Activated CD8-positive, alpha-beta memory T cell treated with anti-CD3 and anti-CD28 coated beads, Interleukin-2, amount 50 U/mL, for 48 hours (primary cell): ENCODE measurements at regions not wholly inside any gene's neighbourhood (a gene's known extent, or its start where the extent isn't known, plus 50 kb on each side); places are given as distances from the start of the nearest gene placed in this dataset.
"Not testable (repeated sequence)": the region's sequence is repeated elsewhere in the genome, so short reads cannot be mapped to it uniquely, and the experiment has no call there.

Source experiments
- DNase-seq: peaks from one replicate; pipeline ENCODE4 v3.0.0-alpha.2; 2020

DNA sequence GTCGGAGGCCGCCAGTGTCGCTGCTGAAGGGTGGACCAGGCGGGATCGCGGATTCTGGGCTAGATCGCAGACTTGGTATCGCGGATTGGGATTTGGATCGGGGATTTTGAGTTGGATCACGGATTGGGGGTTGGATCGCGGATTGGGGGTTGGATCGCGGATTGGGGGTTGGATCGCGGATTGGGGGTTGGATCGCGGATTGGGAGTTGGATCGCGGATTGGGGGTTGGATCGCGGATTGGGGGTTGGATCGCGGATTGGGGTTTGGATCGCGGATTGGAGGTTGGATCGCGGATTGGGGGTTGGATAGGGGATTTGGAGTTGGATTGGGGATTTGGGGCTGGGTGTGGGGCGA is 93.1 kb upstream of the THOC3 start:
- not testable (repeated sequence) for DNase-seq

DNA sequence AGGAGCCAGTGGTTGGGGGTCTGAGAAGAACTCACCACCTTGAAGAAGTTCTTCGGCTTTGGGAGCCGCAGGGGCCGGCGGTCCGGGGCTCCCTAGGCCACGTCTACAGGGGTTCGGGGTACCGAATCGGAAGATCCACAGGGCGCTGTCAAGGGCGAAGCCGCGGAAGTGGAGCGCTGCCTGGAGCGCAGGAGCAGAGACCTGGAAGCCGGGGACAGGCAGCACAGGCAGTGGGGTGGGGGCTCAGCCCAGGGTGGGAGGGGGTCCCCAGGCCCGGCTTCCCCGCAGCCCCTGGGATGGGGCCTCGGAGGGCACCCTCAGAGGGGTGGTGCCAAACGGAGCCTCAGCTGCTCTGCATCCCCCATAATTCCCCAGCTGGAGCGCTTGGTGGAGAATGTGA is 93.5 kb upstream of the THOC3 start:
- not testable (repeated sequence) for DNase-seq

DNA sequence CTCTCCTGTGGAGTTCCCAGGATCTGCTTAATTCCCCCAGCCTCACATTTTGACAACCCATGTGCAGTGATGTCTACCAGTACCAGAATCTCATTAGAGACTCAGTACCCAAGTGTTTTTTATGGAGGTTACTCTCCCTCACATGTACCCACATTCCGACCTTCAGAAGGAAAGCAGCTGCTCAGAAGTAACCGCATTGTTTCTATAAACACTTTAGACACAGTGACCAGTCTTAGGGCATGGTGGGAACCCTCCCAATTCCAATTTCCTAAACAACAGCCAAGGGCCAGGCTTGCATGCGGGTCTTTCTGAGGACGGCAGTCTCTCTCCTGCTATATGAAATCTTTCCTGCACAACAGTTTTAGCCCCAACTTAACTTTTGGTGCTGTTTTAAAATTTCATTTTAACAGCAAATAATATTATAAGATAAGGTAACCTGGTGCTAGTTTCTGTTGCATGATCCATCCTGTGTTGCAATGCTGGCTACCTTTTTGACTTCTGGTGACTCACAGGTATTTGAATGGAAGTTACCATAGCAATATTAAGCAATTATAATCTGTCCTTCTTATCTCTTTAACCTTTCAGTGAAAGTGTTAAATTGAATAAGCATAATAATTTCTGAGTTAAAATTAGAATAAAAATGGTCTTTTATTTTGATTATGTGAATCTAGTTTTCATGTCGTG is 98.3 kb upstream of the THOC3 start:
- DNase-seq = not testable (repeated sequence)

DNA sequence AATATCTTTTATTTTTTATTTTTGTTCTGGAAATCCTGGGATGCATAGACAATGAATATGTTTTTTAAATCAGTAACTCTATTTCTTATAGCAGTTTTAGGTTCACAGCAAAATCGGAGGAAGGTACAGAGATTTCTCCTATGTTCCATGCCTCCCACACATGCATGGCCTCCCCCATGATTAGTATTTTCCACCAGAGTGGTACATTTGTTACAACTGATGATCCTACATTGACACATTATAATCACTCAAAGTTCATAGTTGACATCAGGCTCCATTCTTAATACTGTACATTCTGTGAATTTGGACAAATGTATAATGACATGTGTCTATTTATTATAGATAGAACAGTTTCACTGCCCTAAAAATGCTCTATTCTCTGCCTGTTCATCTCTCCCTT is 99.0 kb upstream of the THOC3 start:
- DNase-seq = not testable (repeated sequence)

DNA sequence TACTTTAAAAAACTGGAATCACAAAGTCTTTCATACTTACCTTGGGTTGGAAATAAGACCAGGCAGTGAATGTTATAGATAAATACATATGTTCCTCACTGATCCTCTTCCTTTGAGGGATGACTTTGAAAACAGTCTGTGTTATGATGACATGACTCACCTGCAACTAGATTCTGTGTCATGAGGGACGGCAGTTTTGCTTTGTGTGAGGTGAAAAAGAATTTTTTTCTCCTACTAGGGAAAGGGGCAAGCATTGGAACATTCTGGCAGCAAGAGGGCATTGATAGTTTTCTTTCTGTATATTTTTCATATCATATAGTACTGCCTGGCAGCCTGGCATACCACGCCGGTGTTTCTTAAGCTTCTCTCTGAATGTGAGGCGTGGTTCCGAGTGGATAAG is 99.8 kb upstream of the THOC3 start:
- not testable (repeated sequence) for DNase-seq

DNA sequence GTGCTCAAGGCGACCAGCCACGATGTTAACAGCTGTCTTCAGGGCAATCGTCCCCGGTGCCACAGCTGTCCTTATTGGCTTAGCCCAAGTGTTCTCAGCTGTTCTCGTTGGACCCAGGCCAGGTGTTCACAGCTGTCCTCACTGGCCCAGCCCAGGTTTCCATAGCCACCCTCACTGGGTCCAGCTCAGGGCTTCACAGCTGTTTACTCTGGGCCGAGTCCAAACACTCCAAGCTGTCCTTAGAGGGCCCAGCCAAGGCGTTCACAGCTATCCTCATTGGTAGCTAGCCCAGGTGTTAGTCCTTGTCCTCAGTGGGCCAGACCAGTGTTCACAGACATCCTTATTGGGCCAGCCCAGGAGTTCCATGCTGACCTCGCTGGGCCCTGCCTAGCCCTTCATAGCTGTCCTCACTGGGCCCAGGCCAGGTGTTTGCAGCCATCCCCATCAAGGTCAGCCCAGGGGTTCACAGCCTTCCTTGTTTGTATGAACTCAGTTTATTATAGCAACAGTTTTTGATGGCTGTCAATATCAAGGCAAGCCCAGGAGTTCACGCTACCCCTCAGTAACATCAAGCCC is 106.0 kb upstream of the THOC3 start:
- DNase-seq = not testable (repeated sequence)

DNA sequence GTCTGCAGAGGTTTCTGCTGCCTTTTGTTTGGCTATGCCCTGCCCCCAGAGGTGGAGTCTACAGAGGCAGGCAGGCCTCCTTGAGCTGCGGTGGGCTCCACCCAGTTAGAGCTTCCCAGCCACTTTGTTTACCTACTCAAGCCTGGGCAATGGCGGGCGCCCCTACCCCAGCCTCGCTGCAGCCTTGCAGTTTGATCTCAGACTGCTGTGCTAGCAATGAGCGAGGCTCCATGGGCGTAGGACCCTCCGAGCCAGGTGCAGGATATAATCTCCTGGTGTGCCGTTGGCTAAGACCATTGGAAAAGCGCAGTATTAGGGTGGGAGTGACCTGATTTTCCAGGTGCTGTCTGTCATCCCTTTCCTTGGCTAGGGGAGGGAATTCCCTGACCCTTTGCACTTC is 115.6 kb upstream of the THOC3 start:
- not testable (repeated sequence) for DNase-seq

DNA sequence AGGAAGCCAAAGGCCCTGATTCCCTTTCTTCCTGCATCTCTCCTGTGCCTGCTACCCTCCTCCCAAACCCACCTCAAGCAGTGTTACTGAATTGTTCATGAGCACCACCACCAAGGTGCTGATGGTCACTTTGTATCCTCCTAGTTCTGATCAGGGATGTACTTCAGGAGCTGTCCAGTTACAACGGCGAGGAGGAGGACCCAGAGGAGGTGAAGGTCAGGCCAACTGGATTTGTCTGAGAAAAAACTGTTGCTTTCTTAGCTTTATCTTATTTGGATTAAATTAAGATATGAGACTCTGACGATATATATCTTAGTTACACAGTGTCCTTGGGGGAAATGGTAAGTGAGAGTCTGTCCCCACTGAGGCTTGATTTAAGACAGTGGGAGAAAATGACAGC is 135.0 kb upstream of the THOC3 start:
- not testable (repeated sequence) for DNase-seq

DNA sequence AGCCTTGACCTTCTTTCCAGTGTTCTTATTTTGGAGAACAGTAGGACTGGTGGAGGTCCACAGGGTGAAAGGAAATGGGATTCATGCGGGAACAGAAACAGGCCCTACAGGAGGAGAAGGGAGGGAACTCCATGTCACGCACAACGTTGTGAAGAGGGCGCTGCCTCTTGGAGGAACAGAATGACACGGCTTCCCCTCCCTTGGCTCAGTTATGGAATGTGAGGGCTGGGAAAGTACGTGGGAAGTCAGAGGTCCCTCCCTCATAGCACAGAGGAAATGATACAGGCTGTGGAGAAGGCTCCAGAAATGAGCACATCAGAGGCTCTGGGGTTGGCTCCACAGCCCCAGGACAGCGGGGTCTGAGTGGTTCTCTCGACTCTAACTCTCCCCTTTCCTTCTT is 125.3 kb upstream of the SIMC1 start:
- not testable (repeated sequence) for DNase-seq

DNA sequence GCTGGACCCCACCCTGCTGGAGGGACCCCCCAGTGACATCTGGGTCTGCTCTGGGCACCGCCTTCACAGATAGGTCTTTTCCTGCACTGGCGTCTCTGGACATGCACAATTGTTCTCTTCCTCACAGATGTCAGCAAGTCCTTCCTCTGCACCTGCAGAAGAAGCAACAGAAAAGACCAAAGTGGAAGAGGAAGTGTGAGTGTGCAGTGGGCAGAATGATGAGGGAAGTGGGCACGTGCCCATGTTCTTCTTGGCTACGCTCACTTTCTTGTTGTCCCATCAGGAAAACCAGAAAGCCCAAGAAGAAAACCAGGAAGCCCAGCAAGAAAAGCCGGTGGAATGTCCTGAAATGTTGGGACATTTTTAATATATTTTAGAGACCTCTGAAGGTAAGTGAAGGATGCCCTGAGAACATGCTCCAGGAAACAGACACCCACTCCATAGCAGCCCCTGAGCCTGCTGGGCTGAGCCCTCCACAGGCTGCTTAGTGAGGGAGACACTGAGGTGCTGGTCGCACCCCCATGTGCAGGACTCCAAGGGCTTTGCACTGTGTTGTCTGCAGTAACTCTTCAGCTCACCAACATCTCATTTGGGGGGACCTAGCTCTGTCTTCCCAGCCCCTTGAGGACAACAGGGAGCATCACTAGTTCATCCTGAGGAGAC is 124.4 kb upstream of the SIMC1 start:
- not testable (repeated sequence) for DNase-seq

DNA sequence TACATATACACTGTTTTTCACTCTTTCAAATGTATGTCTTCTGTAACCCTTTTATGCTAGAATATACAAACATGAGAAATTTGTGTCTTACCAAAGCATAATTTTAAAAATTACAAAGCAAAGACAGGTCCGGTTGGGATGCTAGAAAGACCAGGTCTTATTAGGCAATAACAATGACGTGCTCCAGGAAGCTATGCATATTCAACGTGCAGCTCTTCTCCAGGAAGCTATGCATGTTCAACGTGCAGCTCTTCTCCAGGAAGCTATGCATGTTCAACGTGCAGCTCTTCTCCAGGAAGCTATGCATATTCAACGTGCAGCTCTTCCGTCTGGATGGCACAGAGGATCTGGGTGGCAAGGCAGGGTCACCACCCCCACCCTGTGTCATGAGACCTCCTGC is 123.4 kb upstream of the SIMC1 start:
- DNase-seq = not testable (repeated sequence)

DNA sequence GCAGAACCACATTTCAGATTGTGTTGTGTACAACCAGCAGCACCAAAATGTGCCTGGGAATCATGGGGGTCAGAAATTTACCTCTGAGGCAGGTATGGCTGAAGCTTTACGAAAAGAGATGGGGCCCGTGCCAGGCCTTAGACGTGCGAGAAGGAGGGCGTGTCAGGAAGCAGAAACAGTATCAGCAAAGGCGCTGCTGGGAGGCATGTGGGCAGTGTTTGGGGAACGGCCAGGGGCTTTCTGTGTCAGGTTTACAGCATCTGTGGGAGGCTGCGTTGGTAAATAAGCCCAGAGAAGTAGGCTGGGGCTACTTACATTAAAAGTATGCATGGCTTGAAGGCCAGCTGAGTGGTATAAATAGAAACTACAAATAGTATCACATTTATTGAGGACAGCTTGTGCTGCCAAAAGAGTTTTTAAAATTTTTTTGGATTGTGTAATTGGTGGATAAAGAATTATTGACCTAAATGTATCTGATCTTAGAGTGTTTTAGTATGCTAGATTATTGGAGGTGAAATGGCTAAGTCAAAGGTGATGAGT is 120.5 kb upstream of the SIMC1 start:
- DNase-seq = not testable (repeated sequence)

DNA sequence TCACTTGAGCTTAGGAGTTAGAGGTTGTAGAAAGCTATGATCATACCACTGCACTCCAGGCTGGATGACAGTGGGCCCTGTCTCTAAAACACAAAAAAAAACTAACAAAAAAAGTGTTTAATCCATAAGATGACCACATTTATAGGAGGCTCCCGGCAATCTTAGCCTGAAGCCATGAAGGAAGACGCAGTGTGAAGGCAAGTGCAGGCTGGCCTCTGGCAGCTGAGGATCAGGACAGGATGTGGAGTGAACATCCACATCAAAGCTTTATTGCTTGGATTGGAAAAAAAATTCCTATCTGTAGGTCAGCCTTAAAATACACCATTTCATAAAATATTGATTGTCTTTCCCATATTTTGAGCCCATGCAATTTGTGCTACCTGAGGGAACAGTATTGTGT is 115.9 kb upstream of the SIMC1 start:
- DNase-seq = not testable (repeated sequence)

DNA sequence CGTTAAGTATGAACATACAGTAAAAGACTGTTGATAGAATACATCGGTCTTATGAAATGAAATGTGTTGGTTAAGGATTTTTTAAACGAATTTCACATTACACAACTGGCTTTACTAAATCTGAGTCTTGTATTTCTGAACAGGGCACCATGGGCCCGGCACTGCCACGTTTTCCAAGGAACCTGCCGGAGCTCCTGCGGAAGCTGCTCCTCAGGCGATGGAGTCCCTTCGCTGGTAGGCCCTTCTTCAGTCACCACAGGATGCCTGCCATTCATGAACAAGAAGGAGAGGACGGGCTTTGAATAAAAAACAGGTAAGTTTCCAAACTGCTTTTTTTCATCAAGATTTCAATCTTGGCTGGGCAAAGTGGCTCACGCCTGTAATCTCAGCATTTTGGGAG is 114.1 kb upstream of the SIMC1 start:
- not testable (repeated sequence) for DNase-seq

DNA sequence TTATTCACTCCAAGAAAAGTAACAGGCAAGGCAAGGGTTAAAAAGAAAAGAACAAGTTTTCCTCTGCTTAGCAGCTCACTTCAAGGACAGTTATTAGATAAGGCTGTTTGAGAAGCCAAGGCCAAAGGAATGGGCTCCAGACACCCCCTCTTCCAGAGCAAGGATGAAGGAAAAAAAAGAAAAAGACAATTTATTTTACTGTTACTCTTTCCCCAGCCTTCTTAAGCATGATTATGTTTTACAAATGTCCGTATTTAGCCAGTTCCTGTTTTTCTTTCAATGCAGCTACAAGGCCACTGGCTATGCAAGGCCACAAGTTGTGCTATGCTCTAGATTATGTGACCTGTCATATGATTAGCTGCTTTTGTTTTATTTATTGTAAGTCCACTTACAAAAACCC is 106.5 kb upstream of the SIMC1 start:
- DNase-seq = no peak

DNA sequence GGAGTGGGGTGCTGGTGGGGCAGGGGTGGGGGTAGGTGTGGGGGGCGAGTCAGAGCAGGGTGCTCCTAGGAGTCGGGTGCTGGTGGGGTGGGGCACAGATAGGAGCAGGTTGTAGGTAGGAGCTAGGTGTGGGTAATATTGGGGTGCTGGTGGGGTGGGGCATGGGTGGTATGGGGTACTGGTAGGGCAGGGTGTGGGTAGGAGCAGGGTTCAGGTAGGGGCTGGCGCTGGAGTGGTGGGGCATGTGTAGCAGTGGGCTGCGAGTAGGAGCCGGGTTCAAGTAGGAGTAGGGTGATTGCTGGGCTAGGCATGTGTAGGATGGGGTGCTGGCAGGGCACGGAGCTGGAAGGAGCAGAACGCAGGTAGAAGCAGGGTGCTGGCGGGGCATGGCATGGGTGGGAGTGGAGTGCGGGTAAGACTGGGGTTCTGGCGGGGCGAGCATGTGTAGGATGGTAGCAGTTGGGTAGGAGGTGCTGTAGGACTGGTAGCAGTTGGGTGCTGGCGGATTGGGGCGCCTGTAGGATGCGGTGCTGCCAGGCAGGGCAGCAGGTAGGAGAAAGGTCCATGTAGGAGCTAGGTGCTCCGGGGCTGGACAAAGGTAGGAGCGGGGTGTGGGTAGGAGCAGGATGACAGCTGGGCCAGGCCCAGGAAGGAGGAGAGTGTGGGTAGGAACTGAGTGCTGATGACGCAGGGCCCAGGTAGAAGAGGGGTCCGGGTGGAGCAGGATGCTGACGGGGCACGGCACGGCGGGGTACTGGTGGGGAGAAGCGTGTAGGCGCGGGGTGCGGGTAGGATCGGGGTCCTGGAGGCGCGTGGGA is 105.5 kb upstream of the SIMC1 start:
- no peak for DNase-seq

DNA sequence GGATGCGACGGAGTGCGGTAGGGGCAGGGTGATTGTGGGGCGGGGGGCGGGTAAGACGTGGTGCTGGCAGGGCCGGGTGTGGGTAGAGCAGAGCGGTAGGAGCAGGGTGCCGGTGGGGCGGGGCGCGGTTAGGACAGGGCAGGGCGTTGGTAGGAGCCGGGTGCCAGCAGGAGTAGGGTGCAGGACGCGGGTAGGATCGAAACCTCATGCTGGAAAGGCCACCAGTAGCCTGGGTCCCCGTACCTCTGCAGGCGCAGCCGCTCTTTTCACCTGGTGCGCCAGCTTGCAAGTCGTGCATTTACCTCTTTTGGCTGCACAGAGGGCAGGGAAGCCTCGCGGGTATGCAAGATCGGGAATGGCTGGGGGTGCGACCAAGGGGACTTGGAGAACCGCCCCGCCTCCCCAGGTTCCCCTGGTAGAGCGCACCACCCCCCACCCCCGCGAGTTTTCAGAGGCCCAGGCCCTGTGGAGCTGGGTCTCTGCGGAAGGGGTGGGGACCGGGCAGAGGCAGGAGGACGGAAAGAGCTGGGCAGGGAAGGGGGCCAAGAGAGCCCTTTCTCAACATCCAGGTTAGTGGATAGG is 104.8 kb upstream of the SIMC1 start:
- DNase-seq = peak; percentile 55

DNA sequence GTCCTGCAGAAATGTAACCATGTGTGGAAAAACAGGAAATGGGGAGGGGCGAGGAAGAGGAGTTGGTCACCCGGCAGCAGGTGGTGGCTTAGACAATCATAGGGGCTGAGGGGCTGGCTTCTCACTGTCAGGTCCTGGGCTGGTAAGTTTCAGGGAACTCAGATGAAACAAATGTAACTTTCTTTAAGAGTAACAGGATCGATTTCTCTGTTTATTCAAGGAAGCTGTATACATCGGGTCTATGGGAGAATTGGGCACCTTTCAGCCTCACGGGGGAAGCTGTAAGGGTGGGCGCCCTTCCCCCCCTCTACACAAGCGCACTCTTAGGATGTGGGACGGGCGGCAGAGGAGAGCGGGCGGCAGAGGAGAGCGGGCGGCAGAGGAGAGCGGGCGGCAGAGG is 104.3 kb upstream of the SIMC1 start:
- no peak for DNase-seq

DNA sequence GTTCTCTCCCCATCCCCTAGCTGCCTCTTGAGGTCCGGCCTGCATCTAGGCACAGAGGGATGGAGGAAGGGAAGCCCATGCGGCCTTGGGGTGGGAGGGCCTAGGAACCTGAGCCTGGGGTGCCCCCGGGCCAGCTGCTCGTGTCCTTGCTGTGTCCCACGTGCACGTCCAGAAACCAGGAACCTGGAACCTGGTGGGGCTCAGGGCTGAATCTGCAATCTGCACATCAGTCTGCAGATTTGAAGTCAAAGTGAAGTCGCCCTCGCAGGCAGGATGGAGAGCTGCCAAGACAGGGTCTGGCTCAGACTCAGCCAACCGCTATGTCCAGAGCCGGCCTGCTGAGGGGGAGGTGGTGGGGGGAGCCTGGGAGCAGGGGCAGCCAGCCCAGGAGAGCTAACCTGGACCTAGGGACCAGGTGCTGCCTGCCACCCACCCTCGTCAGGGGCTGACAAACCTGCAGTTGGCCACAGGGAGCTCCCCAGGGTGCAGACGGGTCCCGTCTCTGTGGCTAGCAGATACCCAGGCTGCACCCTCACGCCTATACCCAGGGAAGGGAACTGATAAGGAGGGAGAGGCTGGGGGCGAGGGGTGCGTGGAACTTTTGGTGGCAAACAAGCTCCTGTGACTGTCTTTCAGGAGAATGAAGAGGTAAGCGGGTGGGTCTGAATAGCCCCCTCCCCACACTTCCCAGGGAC is 103.5 kb upstream of the SIMC1 start:
- no peak for DNase-seq

DNA sequence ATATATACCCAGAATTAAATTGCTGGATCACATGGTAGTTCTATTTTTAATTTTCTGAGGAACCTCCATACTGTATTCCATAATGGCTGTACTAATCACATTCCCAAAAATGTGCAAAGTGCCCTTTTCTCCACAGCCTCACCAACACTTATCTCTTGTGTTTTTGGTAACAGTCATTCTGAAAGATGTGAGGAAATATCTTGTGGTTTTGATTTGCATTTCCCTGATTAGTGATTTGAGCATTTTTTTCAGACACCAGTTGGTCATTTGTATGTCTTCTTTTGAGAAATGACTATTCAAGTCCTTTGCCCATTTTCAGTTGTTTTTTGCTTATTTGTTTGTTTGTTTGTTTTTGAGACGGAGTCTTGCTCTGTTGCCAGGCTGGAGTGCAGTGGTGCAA is 98.1 kb upstream of the SIMC1 start:
- DNase-seq = not testable (repeated sequence)

DNA sequence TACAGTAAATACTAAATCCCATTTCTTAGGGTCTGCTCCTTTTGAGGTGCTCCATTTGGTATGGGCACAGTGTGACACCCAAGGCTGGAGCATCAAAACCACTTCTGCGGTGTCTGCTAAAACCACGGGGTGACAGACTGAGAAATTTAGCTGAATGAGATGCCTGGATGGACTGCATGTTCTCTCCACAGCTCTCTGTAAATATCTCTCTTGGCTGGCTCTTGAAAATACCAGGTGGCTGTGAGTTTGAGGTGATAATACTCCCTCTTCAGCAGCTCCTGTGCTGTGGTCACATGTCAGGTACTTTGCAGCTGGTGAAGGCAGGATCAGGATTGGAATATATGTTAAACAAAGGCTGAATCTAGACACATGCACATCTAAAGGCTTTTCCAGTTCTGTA is 93.7 kb upstream of the SIMC1 start:
- DNase-seq = no peak

DNA sequence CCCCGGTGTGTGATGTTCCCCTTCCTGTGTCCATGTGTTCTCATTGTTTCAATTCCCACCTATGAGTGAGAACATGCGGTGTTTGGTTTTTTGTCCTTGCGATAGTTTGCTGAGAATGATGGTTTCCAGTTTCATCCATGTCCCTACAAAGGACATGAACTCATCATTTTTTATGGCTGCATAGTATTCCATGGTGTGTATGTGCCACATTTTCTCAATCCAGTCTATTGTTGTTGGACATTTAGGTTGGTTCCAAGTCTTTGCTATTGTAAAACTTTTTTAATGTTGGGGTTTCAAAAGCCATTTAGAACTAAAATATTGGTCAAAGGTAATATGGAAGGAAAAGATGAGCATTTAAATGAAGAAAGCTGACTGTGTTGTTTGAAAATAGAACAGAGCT is 88.3 kb upstream of the SIMC1 start:
- DNase-seq = not testable (repeated sequence)
